ENCODE measurements at regions not wholly inside any gene's neighbourhood (a gene's known extent, or its start where the extent isn't known, plus 50 kb on each side); places are given as distances from the start of the nearest gene placed in this dataset.

- H3K27me3 ChIP-seq (ENCODE audit: insufficient read depth, low read length), result no peaks in the 10 kb centered on the region
- no peak overlapping the region for H4K8ac ChIP-seq (replicated peaks; ENCODE audit: insufficient read length, low read depth, low read length)
- no peak for TF ChIP-seq CTCF (conservative IDR thresholded peaks at IDR 0.05)
- no peak overlapping the region for H2BK120ac ChIP-seq (ENCODE audit: low read depth, low read length, poor library complexity, severe bottlenecking)
- no peak overlapping the region for H4K5ac ChIP-seq (ENCODE audit: insufficient read length, low read depth, low read length)
- H2BK5ac ChIP-seq (ENCODE audit: insufficient read length, low read length), result no peak overlapping the region
- Mint-ChIP-seq H3K9me3 (no peaks in the 10 kb centered on the region), H3K27me3 (ENCODE audit: low read depth) (peaks cover 1% of the 10 kb centered on the region; the same call in 1 of the 2 replicates), H3K4me1 (no peaks in the 10 kb centered on the region), H3K4me3 (no peak overlapping the region), H3K27ac (0 out of 7 replicates have a peak overlapping the region, but pooled peaks of 1 of the 3 experiments have one; percentile 35), H3K36me3 (ENCODE audit: insufficient read depth in 1 of 3, low read depth in 3 of 3) (no peaks in the 10 kb centered on the region; a peak in 1 of 7 replicates)
- H2BK20ac ChIP-seq (ENCODE audit: low read depth, low read length, poor library complexity, severe bottlenecking), result no peak overlapping the region
- no peak overlapping the region for H2AFZ ChIP-seq (ENCODE audit: low read length)
- no peak overlapping the region for H2BK12ac ChIP-seq (ENCODE audit: insufficient read length, low read depth, low read length)
- H3K23me2 ChIP-seq (ENCODE audit: insufficient read length, low read depth, low read length, poor library complexity, severe bottlenecking), result no peaks in the 10 kb centered on the region
- no peaks in the 10 kb centered on the region for H3K79me2 ChIP-seq (ENCODE audit: insufficient read depth, low read length)
- no peak overlapping the region for H3K23ac ChIP-seq (ENCODE audit: insufficient read length, low read depth, low read length)
- H3K4ac ChIP-seq (ENCODE audit: low read depth, low read length), result no peak overlapping the region
- H3K27ac ChIP-seq (ENCODE audit: insufficient read length, low read depth, low read length), result no peak overlapping the region
- no peaks in the 10 kb centered on the region for H3K9me3 ChIP-seq (ENCODE audit: control insufficient read depth, low read depth, low read length)
- no peak overlapping the region for H3K4me2 ChIP-seq (ENCODE audit: insufficient read depth, insufficient read length, low read length)
- H4K91ac ChIP-seq (ENCODE audit: insufficient read length, low read depth, low read length), result no peak overlapping the region
- H3T11ph ChIP-seq (ENCODE audit: low read length), result no peak overlapping the region
- no peak overlapping the region for H3K18ac ChIP-seq (ENCODE audit: insufficient read length, low read depth, low read length)
- no peaks in the 10 kb centered on the region for H3K4me1 ChIP-seq (ENCODE audit: insufficient read depth, low read length)
- H3K14ac ChIP-seq (ENCODE audit: insufficient read depth, low read length), result no peak overlapping the region; the same call in 1 of the 2 replicates
- no CpG with 5 or more reads among the region's 11 CpGs for WGBS (ENCODE audit: extremely low coverage, insufficient read length, low lambda C conversion rate)
- no peak overlapping the region for H3K56ac ChIP-seq (ENCODE audit: insufficient read length, low read depth, low read length)
- no peak for DNase-seq
- H3K9ac ChIP-seq (ENCODE audit: extremely low read depth, insufficient read length, low read length), result no peak overlapping the region
- H3K79me1 ChIP-seq (ENCODE audit: insufficient read depth, low read depth, low read length, poor library complexity, severe bottlenecking), result no peaks in the 10 kb centered on the region
- no peak overlapping the region for H2AK5ac ChIP-seq (ENCODE audit: insufficient read length, low read length)
- peaks cover 2% of the 10 kb centered on the region for H4K20me1 ChIP-seq (ENCODE audit: control insufficient read depth, insufficient read depth, insufficient read length)
- H2BK15ac ChIP-seq (ENCODE audit: low read depth, low read length), result no peak overlapping the region
These were observed 118.5 kb upstream of the NGF start for GRCh38 chr1:115456441-115456961.

Data from H9 (cell line).